ENCODE measurements at regions not wholly inside any gene's neighbourhood (a gene's known extent, or its start where the extent isn't known, plus 50 kb on each side); places are given as distances from the start of the nearest gene placed in this dataset.

GRCh38 chr13:64850017-64850416, 2380.1 kb downstream of the PCDH9 start:
- no peak overlapping the region for H4K8ac ChIP-seq (replicated peaks; ENCODE audit: insufficient read length, low read depth, low read length)

More at GRCh38 chr13:64850017-64850416, 2380.1 kb downstream of the PCDH9 start:
- Histone ChIP-seq H3K23me2 (ENCODE audit: insufficient read length, low read depth, low read length, poor library complexity, severe bottlenecking) (no peaks in the 10 kb centered on the region), H2BK5ac (ENCODE audit: insufficient read length, low read length) (no peak overlapping the region), H2BK20ac (ENCODE audit: low read depth, low read length, poor library complexity, severe bottlenecking) (no peak overlapping the region), H2BK120ac (ENCODE audit: low read depth, low read length, poor library complexity, severe bottlenecking) (no peak overlapping the region), H3K27me3 (ENCODE audit: insufficient read depth, low read length) (no peaks in the 10 kb centered on the region), H4K20me1 (ENCODE audit: control insufficient read depth, insufficient read depth, insufficient read length) (no peaks in the 10 kb centered on the region), H3K9me3 (ENCODE audit: control insufficient read depth, low read depth, low read length) (no peaks in the 10 kb centered on the region), H3K4ac (ENCODE audit: low read depth, low read length) (no peak overlapping the region), H3K9ac (ENCODE audit: extremely low read depth, insufficient read length, low read length) (no peak overlapping the region), H3K4me1 (ENCODE audit: insufficient read depth, low read length) (no peaks in the 10 kb centered on the region), H3K56ac (ENCODE audit: insufficient read length, low read depth, low read length) (no peak overlapping the region), H4K5ac (ENCODE audit: insufficient read length, low read depth, low read length) (no peak overlapping the region), H2BK15ac (ENCODE audit: low read depth, low read length) (no peak overlapping the region), H2AK5ac (ENCODE audit: insufficient read length, low read length) (no peak overlapping the region), H3K23ac (ENCODE audit: insufficient read length, low read depth, low read length) (no peak overlapping the region), H2AFZ (ENCODE audit: low read length) (no peak overlapping the region), H3K18ac (ENCODE audit: insufficient read length, low read depth, low read length) (no peak overlapping the region), H3K79me2 (ENCODE audit: insufficient read depth, low read length) (no peaks in the 10 kb centered on the region), H3K27ac (ENCODE audit: insufficient read length, low read depth, low read length) (no peak overlapping the region), H2BK12ac (ENCODE audit: insufficient read length, low read depth, low read length) (no peak overlapping the region), H3K79me1 (ENCODE audit: insufficient read depth, low read depth, low read length, poor library complexity, severe bottlenecking) (no peaks in the 10 kb centered on the region), H3K14ac (ENCODE audit: insufficient read depth, low read length) (no peak overlapping the region), H3T11ph (ENCODE audit: low read length) (no peak overlapping the region), H4K91ac (ENCODE audit: insufficient read length, low read depth, low read length) (no peak overlapping the region), H3K4me2 (ENCODE audit: insufficient read depth, insufficient read length, low read length) (no peak overlapping the region)
- H3K36me3 Mint-ChIP-seq (ENCODE audit: insufficient read depth in 1 of 3, low read depth in 3 of 3) = peaks cover 0 to 3% (median 0%) of the 10 kb centered on the region in 3 experiments; a peak in 1 of 7 replicates
- H3K4me3 Mint-ChIP-seq = no peak overlapping the region
- no peaks in the 10 kb centered on the region for H3K27me3 Mint-ChIP-seq (ENCODE audit: low read depth)
- H3K9me3 Mint-ChIP-seq = no peaks in the 10 kb centered on the region
- TF ChIP-seq CTCF (conservative IDR thresholded peaks at IDR 0.05) = no peak
- peaks cover 0 to 15% of the 10 kb centered on the region in 2 experiments; a peak in 2 of 4 replicates for H3K4me1 Mint-ChIP-seq
- no peak overlapping the region for H3K27ac Mint-ChIP-seq
- no peak for DNase-seq
